Spleen (tissue), 11 donors: ENCODE measurements at regions not wholly inside any gene's neighbourhood (a gene's known extent, or its start where the extent isn't known, plus 50 kb on each side); places are given as distances from the start of the nearest gene placed in this dataset.

Source experiments
- DNase-seq: peaks from one replicate; pipeline ENCODE4 v3.0.0-alpha.2; 2020
- H3K27ac ChIP-seq, 8 donors: fragments of 200-600 bp; sonication (generic) in 7 of 8; 1 replicate in 4 of 8; 2 replicates in 4 of 8; pipeline versions ENCODE4 v1.5.0 to v1.8.0; 2016 to 2021; ENCODE audit warnings: inconsistent platforms in 4 of 8, mild to moderate bottlenecking in 4 of 8, moderate library complexity in 1 of 8
- H3K27me3 ChIP-seq, 7 donors: fragments of 200-600 bp; sonication (generic) in 6 of 7; replicated peaks in 1 of 7; 1 replicate in 4 of 7; 2 replicates in 3 of 7; pipeline versions ENCODE4 v1.5.0 to v1.8.0; 2016 to 2021; ENCODE audit warnings: inconsistent platforms in 3 of 7, mild to moderate bottlenecking in 1 of 7
- H3K36me3 ChIP-seq, 6 donors: fragments of 200-600 bp; sonication (generic) in 5 of 6; 1 replicate in 4 of 6; 2 replicates in 2 of 6; pipeline versions ENCODE4 v1.5.0 to v1.8.0; 2016 to 2021; ENCODE audit warnings: inconsistent platforms in 2 of 6
- H3K4me1 ChIP-seq, 6 donors: fragments of 200-600 bp; sonication (generic) in 5 of 6; 1 replicate in 3 of 6; 2 replicates in 3 of 6; pipeline versions ENCODE4 v1.5.0 to v1.8.0; 2016 to 2021; ENCODE audit warnings: inconsistent platforms in 3 of 6
- H3K4me3 ChIP-seq, 8 donors: fragments of 200-600 bp; sonication (generic) in 7 of 8; 1 replicate in 4 of 8; 2 replicates in 4 of 8; pipeline versions ENCODE4 v1.5.0 to v1.8.0; 2016 to 2021; ENCODE audit warnings: inconsistent platforms in 4 of 8, mild to moderate bottlenecking in 4 of 8, moderate library complexity in 2 of 8
- H3K9me3 ChIP-seq, 8 donors: fragments of 200-600 bp; sonication (generic) in 7 of 8; 1 replicate in 4 of 8; 2 replicates in 4 of 8; pipeline versions ENCODE4 v1.5.0 to v1.8.0; 2016 to 2021; ENCODE audit warnings: inconsistent platforms in 4 of 8
- CTCF ChIP-seq, 11 experiments: fragments of 200-600 bp in 7 of 11; fragments of 450-650 bp in 4 of 11; sonication (generic) in 4 of 11; IDR thresholded peaks in 8 of 11; conservative IDR thresholded peaks in 3 of 11; 1 replicate in 7 of 11; 2 replicates in 4 of 11; pipeline versions ENCODE4 v1.4.0 to v1.8.0; 2016 to 2021; ENCODE audit warnings: antibody characterized with exemption in 11 of 11, inconsistent platforms in 4 of 11, mild to moderate bottlenecking in 1 of 11
- POLR2A ChIP-seq, 3 donors: fragments of 450-650 bp; IDR thresholded peaks; one replicate each; pipeline ENCODE4 v1.5.1; 2017; ENCODE audit warnings: antibody characterized with exemption in 3 of 3, mild to moderate bottlenecking in 1 of 3
- POLR2AphosphoS5 ChIP-seq, 3 donors: sonication (generic); formaldehyde crosslinking; IDR thresholded peaks; one replicate each; pipeline ENCODE4 v1.5.1; 2017; ENCODE audit warnings: antibody characterized with exemption in 3 of 3
- WGBS, 5 donors: extraction: QIAGEN DNeasy Blood & Tissue Kit in 3 of 5; methylation state at CpG; one replicate each; pipeline versions ENCODE4 v1.1.5 to v1.1.7; 2013 to 2018; 5-methylcytosine and 5-hydroxymethylcytosine counted together
- intact Hi-C: fragments of 100-400 bp; cut with DNase I; formaldehyde crosslinking; loops from one replicate; pipeline ENCODE4 v1.15.0; 2023; ENCODE audit warnings: low total_unique reads
- donor health status: healthy with polysubstance abuse.
- donor health status: DM: no; HTN: no; CAD: no; lungs with moderate emphysema.
- donor health status: DM: no; HTN: no; CAD: no.
- donor health status: Bipolar disorder and iron deficiency.
- donor health status: healthy.
- donor health status: DM: no; HTN: no; CAD: no.
- donor health status: DM: yes; HTN: yes; CAD: no.

- Histone ChIP-seq H3K4me1 (no peaks in the 10 kb centered on the region), H3K27me3 (no peaks in the 10 kb centered on the region), H3K4me3 (no peak overlapping the region), H3K9me3 (peaks cover 0 to 20% (median 9%) of the 10 kb centered on the region in 8 donors), H3K27ac (no peak overlapping the region), H3K36me3 (no peaks in the 10 kb centered on the region)
- TF ChIP-seq POLR2AphosphoS5 (IDR thresholded peaks at IDR 0.05) (no peak), POLR2A (IDR thresholded peaks at IDR 0.05) (no peak), CTCF (IDR thresholded peaks at IDR 0.05 in 8 of 11, conservative IDR thresholded peaks at IDR 0.05 in 3 of 11) (no peak)
- intact Hi-C loops: no loop called here
- DNase-seq: no peak
- 83 to 91% (median 85%) methylated on average over 4 of the region's 4 CpGs for WGBS, 5 donors
Observed at GRCh38 chr6:51387907-51388306, 569.2 kb downstream of the TFAP2B start.

GRCh38 chr6:51394061-51394460 lies 575.4 kb downstream of the TFAP2B start:
- Histone ChIP-seq H3K4me1 (no peaks in the 10 kb centered on the region), H3K4me3 (no peak overlapping the region), H3K9me3 (no peaks in the 10 kb centered on the region), H3K27me3 (no peaks in the 10 kb centered on the region), H3K27ac (no peak overlapping the region), H3K36me3 (no peaks in the 10 kb centered on the region)
- intact Hi-C loops: no loop called here
- TF ChIP-seq CTCF (IDR thresholded peaks at IDR 0.05 in 8 of 11, conservative IDR thresholded peaks at IDR 0.05 in 3 of 11): no peak
- no peak for TF ChIP-seq POLR2A (IDR thresholded peaks at IDR 0.05)
- no peak for TF ChIP-seq POLR2AphosphoS5 (IDR thresholded peaks at IDR 0.05)
- DNase-seq: no peak

- Histone ChIP-seq H3K27me3 (no peaks in the 10 kb centered on the region), H3K36me3 (no peaks in the 10 kb centered on the region), H3K27ac (no peak overlapping the region), H3K9me3 (no peaks in the 10 kb centered on the region), H3K4me3 (no peak overlapping the region), H3K4me1 (no peaks in the 10 kb centered on the region)
- intact Hi-C loops: no loop called here
- DNase-seq: no peak
- TF ChIP-seq CTCF (IDR thresholded peaks at IDR 0.05 in 8 of 11, conservative IDR thresholded peaks at IDR 0.05 in 3 of 11) (no peak), POLR2AphosphoS5 (IDR thresholded peaks at IDR 0.05) (no peak), POLR2A (IDR thresholded peaks at IDR 0.05) (no peak)
Observed at GRCh38 chr6:51396583-51396982, 577.9 kb downstream of the TFAP2B start.

GRCh38 chr6:51398064-51398705 lies 579.5 kb downstream of the TFAP2B start:
- Histone ChIP-seq H3K4me1 (no peaks in the 10 kb centered on the region), H3K9me3 (no peaks in the 10 kb centered on the region), H3K27me3 (no peaks in the 10 kb centered on the region), H3K36me3 (no peaks in the 10 kb centered on the region), H3K4me3 (no peak overlapping the region), H3K27ac (no peak overlapping the region)
- DNase-seq: no peak
- TF ChIP-seq POLR2AphosphoS5 (IDR thresholded peaks at IDR 0.05) (no peak), POLR2A (IDR thresholded peaks at IDR 0.05) (no peak), CTCF (IDR thresholded peaks at IDR 0.05 in 8 of 11, conservative IDR thresholded peaks at IDR 0.05 in 3 of 11) (no peak)
- 62 to 84% (median 75%) methylated on average over 5 of the region's 5 CpGs for WGBS, 5 donors
- intact Hi-C loops: no loop called here
